Spleen (tissue), 7 donors: ENCODE measurements at regions not wholly inside any gene's neighbourhood (a gene's known extent, or its start where the extent isn't known, plus 50 kb on each side); places are given as distances from the start of the nearest gene placed in this dataset.

Experiments
- CTCF ChIP-seq, 11 experiments: fragments of 200-600 bp in 7 of 11; fragments of 450-650 bp in 4 of 11; sonication (generic) in 4 of 11; IDR thresholded peaks in 8 of 11; conservative IDR thresholded peaks in 3 of 11; 1 replicate in 7 of 11; 2 replicates in 4 of 11; pipeline versions ENCODE4 v1.4.0 to v1.8.0; 2016 to 2021; ENCODE audit warnings: antibody characterized with exemption in 11 of 11, inconsistent platforms in 4 of 11, mild to moderate bottlenecking in 1 of 11
- POLR2A ChIP-seq, 3 donors: fragments of 450-650 bp; IDR thresholded peaks; one replicate each; pipeline ENCODE4 v1.5.1; 2017; ENCODE audit warnings: antibody characterized with exemption in 3 of 3, mild to moderate bottlenecking in 1 of 3
- POLR2AphosphoS5 ChIP-seq, 3 donors: sonication (generic); formaldehyde crosslinking; IDR thresholded peaks; one replicate each; pipeline ENCODE4 v1.5.1; 2017; ENCODE audit warnings: antibody characterized with exemption in 3 of 3
- donor health status: DM: no; HTN: no; CAD: no; lungs with moderate emphysema.
- donor health status: DM: no; HTN: no; CAD: no.
- donor health status: DM: no; HTN: no; CAD: no.

- no peak for TF ChIP-seq POLR2A (IDR thresholded peaks at IDR 0.05)
- no peak for TF ChIP-seq CTCF (IDR thresholded peaks at IDR 0.05 in 8 of 11, conservative IDR thresholded peaks at IDR 0.05 in 3 of 11)
- TF ChIP-seq POLR2AphosphoS5 (IDR thresholded peaks at IDR 0.05), result no peak
Observed at GRCh38 chr2:196256585-196256984, 85.2 kb upstream of the STK17B start.
